HG03521 (cell line): ENCODE measurements at regions not wholly inside any gene's neighbourhood (a gene's known extent, or its start where the extent isn't known, plus 50 kb on each side); places are given as distances from the start of the nearest gene placed in this dataset.

ENCODE experiments used
- ATAC-seq: cut with Tn5 transposase; IDR thresholded peaks from one replicate; pipeline ENCODE4 v1.9.1; 2021; ENCODE audit warnings: mild to moderate bottlenecking, moderate library complexity; ENCODE audit not compliant: unreplicated experiment

DNA sequence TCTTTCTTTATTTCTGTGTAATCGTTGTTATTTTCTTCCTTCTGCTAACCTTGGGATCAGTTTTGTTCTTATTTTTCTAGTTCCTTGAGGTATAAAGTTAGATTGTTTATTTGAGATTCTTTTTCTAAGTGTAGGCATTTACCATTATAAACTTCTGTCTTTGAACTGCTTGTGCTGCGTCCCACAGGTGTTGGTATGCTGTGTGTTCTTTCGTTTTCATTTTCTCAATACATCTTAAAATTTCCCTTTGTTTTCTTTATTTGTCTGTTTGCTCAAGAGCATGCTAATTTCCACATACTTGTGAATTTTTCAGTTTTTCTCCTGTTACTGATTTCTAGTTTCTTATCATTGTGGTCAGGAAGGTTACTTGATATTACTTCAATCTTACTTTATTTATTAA is 873.8 kb upstream of the GCFC2 start:
- ATAC-seq = no peak

DNA sequence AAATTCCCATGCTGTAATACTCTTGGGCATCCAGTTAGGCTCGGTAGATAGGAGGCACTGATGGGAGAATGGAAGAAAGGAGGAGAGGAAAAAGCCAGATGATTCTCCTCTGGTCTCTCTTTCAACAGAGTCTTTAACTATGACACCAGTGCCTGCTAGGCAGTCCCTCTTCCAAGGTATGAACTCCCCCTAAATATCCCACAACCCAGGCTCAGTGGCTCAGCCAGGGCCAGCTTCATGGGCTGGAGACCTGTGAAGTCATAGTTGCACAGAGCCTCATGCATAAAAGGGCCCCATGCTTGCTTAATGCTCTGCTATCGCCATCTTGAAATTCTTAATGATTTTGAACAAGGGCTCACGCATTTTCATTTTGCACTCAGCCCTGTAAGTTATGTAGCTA is 869.2 kb upstream of the GCFC2 start:
- ATAC-seq = no peak

DNA sequence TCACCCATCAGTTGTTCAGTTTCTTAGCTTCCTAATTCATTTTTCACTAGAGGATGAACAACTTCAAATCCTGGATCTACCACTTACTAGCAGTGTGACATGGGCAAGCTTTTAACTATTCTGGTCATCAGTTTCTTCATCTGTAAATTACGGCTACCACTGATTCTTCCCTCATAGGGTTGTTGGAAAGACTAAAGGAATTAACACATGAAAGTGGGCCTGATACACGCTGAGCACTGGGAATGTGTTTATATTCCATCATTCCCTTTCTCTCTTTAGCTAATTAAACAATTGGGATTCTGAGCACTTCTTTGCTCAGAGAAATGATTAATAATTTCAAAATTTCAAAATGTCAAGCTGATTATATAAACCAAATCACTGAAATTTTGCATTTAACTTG is 862.3 kb upstream of the GCFC2 start:
- no peak for ATAC-seq

DNA sequence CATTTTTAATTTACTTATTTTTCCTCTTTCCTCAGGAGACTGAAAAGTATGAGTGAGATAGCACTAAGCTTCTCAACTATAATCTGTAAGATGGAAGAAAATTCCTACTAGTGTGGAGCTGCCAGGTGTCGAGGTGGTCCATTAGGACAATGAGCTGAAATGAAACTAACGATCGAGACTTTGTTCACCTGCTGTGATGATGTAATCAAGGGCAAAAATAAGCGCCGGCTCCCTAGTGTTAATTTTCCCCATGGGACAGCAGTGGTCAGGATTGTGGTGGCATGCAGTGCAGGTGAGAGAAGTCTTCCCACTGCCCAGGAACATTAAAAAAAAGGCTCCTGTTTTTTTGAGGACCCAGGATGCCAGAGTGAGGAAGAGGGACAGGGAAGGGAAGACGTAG is 859.1 kb upstream of the GCFC2 start:
- ATAC-seq = no peak

DNA sequence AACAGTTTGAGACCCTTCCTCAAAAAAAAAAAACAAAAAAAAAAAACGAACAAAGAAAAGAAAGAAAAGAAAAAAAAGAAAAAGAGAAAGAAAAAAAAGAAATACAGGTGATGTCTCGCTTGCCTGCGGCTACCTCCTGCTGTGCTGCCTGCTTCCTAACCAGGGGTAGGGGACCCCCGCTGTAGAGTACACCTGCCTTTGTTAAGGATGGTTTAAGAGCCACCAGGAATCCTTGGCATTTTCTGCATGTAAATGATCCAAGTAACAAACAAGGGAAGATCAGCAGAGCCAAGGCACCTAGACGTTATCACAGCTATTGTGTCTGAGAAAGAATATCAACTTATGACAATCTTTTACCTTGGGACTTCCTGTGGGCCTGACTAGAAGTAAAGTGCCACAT is 856.8 kb upstream of the GCFC2 start:
- ATAC-seq = no peak

DNA sequence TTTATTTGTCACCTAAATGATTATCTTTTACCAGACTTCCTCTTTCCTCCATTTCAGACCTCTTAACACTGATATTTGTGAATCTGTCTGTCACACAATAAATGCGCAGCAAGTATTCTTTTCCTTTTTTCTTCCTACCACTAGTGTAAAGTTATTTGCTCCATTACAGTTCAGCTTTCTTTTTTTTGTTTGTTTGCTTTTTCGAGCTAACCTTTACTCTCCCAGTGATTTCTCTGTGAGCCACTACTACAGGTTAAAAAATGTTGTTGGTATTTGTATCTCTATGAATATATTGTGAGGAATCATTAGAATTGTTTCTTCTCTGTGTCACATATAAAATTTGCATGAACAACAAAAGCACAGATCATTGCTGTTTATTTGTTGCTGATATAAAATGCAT is 854.0 kb upstream of the GCFC2 start:
- ATAC-seq = no peak

DNA sequence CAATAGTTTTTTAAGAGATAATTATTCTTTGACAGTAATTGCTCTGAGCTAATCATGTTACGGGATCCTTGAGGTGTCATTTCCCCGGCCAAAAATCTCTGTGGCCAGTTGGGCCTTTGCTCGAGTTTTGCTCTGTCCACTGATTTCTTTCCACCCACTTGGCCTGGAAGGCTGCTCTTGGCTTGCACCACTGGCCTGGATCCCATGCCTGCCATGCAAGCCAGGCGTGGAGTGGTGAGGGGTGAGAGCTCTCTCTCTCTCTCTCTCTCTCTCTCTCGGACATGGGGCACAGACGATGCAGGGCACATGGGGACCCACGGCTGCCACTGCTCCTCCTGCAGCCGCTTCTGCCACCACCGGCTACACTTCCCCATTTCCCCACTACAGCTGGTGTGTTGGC is 853.0 kb upstream of the GCFC2 start:
- no peak for ATAC-seq

DNA sequence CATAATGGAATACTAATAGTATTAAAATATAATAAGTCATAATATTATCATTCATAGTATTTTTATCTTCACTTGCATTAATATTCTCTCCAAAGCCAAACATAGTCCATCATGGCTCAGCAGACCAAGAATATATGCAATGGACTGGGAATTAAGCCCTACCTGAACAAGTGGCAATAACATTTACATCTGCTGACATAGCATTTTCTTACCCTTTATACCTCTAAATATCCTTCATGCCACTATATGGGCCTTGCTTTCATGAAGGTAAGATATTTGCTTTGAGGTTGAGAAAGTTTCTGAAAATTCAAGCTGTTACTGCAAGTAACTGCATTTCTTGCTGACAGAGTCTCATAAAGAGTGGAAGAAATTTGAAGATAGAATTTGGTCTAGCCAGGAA is 847.4 kb upstream of the GCFC2 start:
- ATAC-seq = no peak

DNA sequence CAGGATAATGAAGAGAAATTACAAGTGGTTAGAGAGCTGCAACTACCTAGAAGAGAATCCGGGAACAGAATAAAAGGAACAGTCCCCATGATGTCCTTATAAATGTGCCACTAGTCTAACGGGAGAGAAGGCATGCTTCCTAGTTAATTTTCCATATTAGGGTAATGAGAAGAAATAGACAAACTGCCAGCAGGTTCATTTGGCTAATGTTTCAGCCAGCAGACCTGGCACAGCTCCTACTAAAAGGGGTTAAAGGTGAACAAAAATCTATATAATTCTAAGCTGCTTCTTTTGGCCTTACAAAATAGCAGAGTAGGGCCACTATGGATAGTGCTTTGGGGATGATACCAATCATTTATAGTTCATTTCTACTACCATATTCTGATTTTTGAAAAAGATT is 845.3 kb upstream of the GCFC2 start:
- no peak for ATAC-seq

DNA sequence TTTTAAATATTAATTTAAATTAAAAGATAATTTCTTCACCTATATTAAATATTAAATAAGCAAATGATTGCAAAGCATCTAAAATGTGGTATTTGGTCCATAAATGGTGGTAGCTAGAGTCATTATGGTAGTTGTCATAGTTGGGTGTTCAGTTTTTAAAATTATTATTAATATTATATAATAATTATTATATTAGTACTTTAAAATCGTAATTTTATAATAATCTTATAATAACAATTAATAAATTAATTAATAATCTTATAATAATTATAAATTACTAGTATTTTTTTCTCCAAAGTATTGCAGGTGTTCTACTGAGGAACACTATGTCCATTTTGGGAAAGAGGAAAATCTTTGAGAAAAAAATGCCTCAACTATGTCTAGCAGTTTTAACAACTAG is 835.5 kb upstream of the GCFC2 start:
- no peak for ATAC-seq

DNA sequence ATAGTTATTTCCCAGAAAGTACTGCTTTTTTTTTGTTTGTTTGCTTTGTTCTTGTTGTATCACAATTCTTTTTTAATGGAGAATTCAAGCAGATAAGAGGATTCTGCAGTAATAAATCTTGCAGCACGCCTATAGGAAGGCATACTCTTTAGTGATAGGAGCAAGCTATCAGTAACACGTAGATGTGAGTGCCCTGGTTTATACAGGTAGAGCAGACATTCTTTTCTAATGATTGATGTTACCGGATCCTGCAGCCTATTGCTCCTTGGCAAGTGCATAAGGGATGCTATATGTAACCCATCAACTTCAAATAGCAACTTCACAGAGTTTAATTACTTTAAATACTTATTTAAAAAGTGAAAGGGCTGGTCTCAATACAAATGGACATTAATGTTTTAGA is 834.2 kb upstream of the GCFC2 start:
- no peak for ATAC-seq

DNA sequence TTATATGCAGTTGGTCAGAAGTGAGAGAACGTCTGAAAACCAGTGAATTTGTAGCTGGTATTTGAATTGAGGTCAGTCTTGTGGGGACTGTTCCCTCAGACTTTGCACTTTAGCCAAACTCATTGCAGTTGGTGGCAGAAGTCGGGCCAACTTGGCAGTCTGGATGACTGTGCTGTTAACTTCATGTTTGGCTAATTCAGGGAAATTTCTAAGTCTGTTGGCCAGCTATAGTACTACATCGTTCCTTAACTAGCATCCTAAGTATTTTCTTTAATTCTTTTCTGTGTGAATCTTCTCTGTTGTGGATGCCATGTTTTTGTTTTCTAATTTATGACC is 806.8 kb upstream of the GCFC2 start:
- no peak for ATAC-seq

DNA sequence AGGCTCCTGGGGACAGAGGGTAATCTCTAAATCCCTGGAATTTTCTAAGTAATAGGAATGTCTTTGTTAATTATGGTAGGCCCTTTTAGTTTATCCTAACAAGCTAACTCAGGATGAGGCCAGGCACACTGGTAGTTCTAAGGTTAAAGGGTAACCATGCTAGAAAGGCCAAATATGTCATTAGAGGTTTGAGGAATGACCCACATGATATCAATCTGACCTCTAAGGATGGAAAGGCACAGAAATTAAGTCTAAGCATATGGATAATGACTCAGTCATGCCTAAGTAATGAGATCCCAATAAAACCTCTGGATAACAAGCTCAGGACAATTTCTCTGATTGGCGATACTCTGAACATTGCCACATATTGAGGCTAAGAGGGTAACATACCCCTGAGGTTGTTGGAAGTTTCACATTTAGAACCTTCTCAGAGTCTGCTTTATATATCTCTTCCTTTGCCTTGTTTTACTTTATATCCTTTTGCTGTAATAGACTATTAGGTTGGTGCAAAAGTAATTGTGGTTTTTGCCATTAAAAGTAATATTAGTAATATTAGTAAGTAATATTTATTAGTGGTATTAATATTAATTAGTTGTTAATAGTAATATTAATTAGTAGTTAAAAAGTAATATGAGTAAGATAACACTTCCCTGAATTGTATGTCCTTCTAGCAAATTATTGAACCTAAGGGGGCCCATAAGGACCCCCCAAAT is 806.3 kb upstream of the GCFC2 start:
- ATAC-seq = no peak

DNA sequence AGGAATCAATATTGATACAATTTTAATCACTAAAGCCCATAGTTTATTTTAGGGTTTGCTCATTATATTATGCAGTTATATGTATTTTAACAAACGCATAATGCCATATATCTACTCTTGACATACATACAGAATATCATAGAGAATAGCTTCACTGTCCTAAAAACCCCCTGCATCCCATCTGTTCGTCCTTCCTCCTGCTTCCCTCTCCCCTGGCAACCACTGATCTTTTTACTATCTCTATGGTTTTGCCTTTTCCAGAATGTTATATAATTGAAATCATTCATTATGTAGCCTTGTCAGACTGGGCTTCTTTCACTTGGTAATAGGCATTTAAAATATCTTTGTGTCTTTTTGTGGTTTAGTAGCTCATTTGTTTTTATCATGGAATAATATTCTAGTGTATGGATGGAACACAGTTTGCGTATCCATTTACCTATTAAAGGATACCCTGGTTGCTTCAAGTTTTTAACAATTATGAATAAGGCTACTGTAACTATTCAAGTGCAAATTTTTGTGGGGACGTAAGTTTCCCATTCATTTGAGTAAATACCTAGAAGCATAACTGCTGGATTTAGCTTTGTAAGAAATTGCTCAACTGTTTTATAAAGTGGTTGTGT is 801.6 kb upstream of the GCFC2 start:
- no peak for ATAC-seq

DNA sequence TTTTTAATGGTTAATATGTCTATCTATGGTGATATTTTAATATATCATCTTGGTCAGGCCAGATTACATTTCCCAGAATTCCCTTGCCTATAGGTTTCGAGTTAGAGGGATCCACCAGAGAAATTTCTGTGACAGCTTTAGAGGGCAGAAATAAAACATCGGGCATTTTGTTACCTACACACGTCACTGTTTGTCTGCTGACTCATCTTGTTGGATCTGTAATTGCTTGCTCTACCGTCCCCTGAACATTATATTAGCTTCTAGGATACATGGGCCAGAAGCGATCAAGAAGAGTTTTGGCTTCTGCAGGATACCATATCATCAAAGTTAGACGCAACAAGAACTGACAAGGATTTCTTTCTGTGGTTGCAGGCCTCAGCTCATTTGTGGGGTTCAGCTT is 795.8 kb upstream of the GCFC2 start:
- no peak for ATAC-seq

DNA sequence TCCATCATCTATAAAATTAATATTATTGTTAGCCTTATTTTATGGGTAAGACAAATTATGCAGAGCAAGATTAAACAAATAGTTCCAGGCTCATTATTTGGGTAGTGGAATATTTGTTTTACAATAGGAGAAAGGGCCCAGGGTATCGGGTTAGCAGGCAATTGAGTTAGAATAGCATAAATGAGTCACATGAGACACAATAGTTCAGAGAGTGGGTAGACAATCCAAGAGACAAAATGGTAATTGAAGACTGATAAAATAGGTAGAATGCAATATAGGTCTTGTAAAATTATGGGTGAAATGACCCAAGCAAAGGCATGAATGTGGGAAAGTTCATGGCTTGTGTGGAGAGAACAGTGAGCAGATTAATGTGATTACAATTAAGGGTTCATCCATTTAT is 790.9 kb upstream of the GCFC2 start:
- no peak for ATAC-seq

DNA sequence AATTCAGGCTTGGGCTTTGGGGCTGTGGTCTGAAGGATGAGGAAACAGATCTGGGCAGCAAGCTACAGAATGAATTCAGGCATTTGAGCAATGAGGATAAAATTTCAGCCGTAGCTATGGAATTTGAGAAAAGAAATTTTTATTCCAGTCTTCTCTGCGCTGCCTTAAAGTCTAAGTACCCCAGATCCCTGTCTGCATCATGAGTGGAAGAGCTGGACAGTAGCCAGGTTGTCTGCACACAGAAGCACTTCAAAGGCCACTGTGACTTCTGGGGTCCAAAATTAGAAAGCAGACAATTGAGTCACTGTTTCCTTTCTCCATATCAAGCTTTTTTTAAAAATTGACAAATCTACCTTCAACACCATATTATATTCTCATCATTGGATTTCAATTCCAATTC is 787.6 kb upstream of the GCFC2 start:
- ATAC-seq = no peak

DNA sequence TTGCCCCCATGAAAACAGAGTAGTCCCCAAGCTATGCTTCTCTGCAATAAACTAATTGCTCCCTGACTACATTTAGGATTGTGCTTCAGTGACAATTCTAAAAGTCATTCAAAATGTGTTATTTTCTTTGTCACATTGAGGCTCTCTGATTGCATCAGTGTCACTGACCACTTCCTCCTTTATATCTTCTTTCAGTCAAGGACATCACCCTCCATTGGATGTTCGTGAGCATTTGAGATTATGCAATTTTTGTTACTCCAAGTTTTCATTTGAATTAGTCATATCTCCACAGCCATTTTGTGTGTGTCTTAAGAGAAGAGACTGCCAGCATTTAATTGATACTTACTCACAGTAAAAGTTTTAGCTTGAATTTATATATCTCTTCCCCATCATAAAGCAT is 780.8 kb upstream of the GCFC2 start:
- no peak for ATAC-seq

DNA sequence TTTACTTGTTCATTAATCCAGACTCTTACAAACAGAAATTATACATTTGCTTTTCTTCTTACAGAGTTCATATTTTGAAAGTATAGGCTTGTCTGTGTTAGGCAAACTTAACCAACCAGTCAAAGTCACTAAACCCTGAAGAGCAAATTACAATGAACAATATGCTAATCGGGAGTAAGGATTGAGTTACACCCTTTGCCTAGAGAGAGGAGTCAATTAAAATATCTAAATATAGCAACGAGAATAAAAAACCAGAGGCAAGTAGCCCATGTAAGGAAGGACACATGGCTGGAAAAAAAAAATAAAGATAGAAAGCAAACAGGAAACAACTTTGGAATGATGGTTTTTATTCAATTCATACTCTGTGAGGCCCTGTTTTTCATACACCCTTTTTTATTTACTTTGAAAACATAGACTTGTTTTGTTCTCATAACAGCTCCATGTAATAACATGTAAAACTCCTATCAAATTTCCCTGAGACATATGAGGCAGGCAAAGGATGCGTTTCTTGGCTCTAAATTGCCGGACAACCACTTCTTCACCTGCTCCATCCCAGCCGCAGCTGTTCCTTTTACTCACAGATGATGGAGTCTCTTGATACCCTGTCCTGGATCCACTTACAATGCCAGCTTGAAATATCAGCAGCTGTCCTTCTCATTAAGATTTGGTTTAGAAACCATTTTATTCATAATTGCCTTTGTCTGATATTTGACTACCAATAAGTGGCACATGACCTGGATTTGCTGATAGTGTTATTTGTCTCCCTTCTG is 767.7 kb upstream of the GCFC2 start:
- ATAC-seq = no peak

DNA sequence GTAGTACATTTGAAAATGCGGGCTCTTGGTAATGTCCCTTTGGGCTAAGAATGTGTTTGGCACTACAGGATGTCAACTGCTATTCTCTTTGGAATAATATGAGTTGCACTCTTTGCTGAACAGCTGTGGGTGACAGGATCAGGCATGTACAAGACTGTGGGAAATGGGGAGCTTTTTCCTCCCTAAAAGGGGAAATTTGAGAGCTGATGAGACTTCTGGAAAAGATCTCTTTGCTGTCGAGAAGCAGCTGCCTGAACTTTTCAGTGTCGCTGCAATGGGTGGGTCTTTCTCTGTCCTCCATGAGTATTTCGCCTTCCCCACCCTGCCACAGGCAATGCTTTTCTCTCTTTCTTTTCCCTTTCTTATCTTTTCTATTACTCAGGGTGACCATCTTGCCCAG is 762.2 kb upstream of the GCFC2 start:
- no peak for ATAC-seq

DNA sequence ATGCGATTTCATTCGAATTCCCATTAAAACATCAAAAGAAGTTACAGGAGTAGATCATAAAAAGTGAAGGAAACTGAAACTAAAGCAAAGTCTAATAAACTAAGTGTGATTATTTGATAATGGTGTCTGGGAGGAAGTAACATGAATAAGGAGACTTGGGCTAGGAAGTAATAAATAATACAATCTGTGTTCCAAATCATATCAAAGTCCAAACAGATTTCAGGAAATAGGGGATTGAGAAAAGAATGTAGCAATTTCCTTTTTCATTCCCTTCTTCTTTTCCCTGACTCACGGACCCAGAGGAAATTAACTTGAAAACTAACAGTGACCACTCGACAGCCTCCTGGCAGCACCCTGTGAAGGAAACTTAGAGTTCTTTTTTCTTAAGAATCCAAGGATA is 758.4 kb upstream of the GCFC2 start:
- no peak for ATAC-seq

DNA sequence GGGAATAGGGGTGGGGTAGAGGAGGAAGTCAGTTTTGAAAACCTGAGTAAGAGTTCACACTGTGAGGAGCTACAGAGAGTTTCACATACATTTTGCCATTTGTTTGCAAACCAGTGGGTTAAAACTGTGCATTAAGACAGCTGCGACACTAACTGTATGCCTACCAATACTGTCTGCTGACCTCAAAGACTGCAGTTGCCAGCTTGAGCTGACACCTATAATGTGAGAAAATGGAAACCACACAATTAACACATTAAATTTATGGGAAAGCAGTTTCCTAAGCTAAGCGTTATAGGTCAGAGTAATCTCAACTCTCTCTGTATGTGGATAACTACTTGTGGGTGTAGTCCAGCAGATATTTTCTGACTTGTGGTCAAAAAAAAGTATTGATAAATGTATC is 756.6 kb upstream of the GCFC2 start:
- ATAC-seq = no peak

DNA sequence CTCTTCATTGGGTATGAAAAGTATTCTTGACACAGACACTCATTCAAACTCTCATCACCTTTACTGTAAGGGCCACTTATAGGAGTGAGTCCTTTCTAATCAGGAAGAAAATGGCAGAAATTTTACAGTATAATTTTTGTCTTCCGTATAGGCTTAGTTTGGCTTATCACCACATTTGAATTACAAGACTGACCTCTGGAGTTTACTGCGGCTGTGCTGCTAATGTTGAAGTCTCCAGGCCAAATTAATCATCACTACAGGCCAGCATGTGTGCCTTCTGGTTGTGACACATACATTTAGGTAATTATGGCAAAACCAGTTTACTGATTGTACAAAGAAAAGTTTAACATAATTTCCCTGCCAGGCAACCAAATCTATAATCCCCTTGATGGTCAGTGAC is 753.6 kb upstream of the GCFC2 start:
- ATAC-seq = no peak
